HEK293T (cell line): ENCODE measurements at regions not wholly inside any gene's neighbourhood (a gene's known extent, or its start where the extent isn't known, plus 50 kb on each side); places are given as distances from the start of the nearest gene placed in this dataset.

ENCODE experiments used
- ARNT ChIP-seq: fragments of 450-650 bp; IDR thresholded peaks from 2 replicates; pipeline ENCODE4 v1.6.1; 2017; ENCODE audit warnings: mild to moderate bottlenecking
- ELF4 ChIP-seq: fragments of 450-650 bp; IDR thresholded peaks from 2 replicates; pipeline ENCODE4 v1.6.1; 2017; ENCODE audit warnings: antibody characterized with exemption
- FOXM1 ChIP-seq: fragments of 450-650 bp; IDR thresholded peaks from 2 replicates; pipeline ENCODE4 v1.6.1; 2017; ENCODE audit warnings: mild to moderate bottlenecking, borderline replicate concordance
- HDGF ChIP-seq: fragments of 450-650 bp; IDR thresholded peaks from 2 replicates; pipeline ENCODE4 v1.6.1; 2017; ENCODE audit warnings: antibody characterized with exemption, borderline replicate concordance
- NFRKB ChIP-seq: fragments of 450-650 bp; IDR thresholded peaks from 2 replicates; pipeline ENCODE4 v1.6.1; 2016; ENCODE audit warnings: mild to moderate bottlenecking, moderate library complexity
- PKNOX1 ChIP-seq: fragments of 450-650 bp; IDR thresholded peaks from 2 replicates; pipeline ENCODE4 v1.6.1; 2016
- SUZ12 ChIP-seq: fragments of 450-650 bp; IDR thresholded peaks from 2 replicates; pipeline ENCODE4 v1.6.1; 2016; ENCODE audit warnings: mild to moderate bottlenecking

- TF ChIP-seq HDGF (no peak), FOXM1 (no peak), ARNT (no peak), ELF4 (no peak), NFRKB (no peak), SUZ12 (no peak), PKNOX1 (no peak)
These were observed 194.3 kb downstream of the TEX29 start for GRCh38 chr13:111514610-111515306.
